HEK293 (cell line): ENCODE measurements at regions not wholly inside any gene's neighbourhood (a gene's known extent, or its start where the extent isn't known, plus 50 kb on each side); places are given as distances from the start of the nearest gene placed in this dataset.

Source experiments
- GLIS2 ChIP-seq: fragments of 450-650 bp; formaldehyde crosslinking; IDR thresholded peaks from 2 replicates; pipeline ENCODE4 v1.5.1; 2016; ENCODE audit warnings: missing biosample characterization, missing genetic modification characterization
- REST ChIP-seq: fragments of 450-650 bp; formaldehyde crosslinking; IDR thresholded peaks from 2 replicates; pipeline ENCODE4 v1.5.1; 2016; ENCODE audit warnings: missing biosample characterization, missing genetic modification characterization
- SETDB1 ChIP-seq: IDR thresholded peaks from one replicate; pipeline ENCODE4 v1.6.1; 2017; ENCODE audit warnings: mild to moderate bottlenecking, low read length, moderate library complexity, mixed read lengths; ENCODE audit not compliant: insufficient read length
- SP3 ChIP-seq: fragments of 450-650 bp; formaldehyde crosslinking; IDR thresholded peaks from 2 replicates; pipeline ENCODE4 v1.5.1; 2016; ENCODE audit warnings: missing biosample characterization, missing genetic modification characterization
- ZBTB48 ChIP-seq: fragments of 450-650 bp; formaldehyde crosslinking; IDR thresholded peaks from 2 replicates; pipeline ENCODE4 v1.5.1; 2016; ENCODE audit warnings: missing biosample characterization, missing genetic modification characterization
- ZNF140 ChIP-seq: fragments of 450-650 bp; formaldehyde crosslinking; IDR thresholded peaks from 2 replicates; pipeline ENCODE4 v1.5.1; 2016; ENCODE audit warnings: missing biosample characterization, missing genetic modification characterization
- ZNF174 ChIP-seq: fragments of 450-650 bp; formaldehyde crosslinking; IDR thresholded peaks from 2 replicates; pipeline ENCODE4 v1.5.0; 2017; ENCODE audit warnings: missing biosample characterization, mild to moderate bottlenecking, missing genetic modification characterization
- ZNF274 ChIP-seq, 2 experiments: fragments of 200-500 bp in 1 of 2; fragments of 450-650 bp in 1 of 2; sonication (Bioruptor generic) in 1 of 2; formaldehyde crosslinking in 1 of 2; IDR thresholded peaks; 2 replicates each; pipeline versions ENCODE4 v1.5.1 to v1.6.1; 2014 to 2016; ENCODE audit warnings: borderline replicate concordance in 1 of 2, inconsistent platforms in 1 of 2, low read length in 1 of 2, missing biosample characterization in 1 of 2, missing genetic modification characterization in 1 of 2
- ZNF488 ChIP-seq: fragments of 450-650 bp; formaldehyde crosslinking; IDR thresholded peaks from 2 replicates; pipeline ENCODE4 v1.5.1; 2016; ENCODE audit warnings: missing biosample characterization, missing genetic modification characterization
- ZNF580 ChIP-seq: fragments of 450-650 bp; formaldehyde crosslinking; IDR thresholded peaks from 2 replicates; pipeline ENCODE4 v1.5.1; 2016; ENCODE audit warnings: missing biosample characterization, missing genetic modification characterization
- ZNF623 ChIP-seq: fragments of 450-650 bp; formaldehyde crosslinking; IDR thresholded peaks from 2 replicates; pipeline ENCODE4 v1.5.1; 2016; ENCODE audit warnings: missing biosample characterization, missing genetic modification characterization
- ZNF664 ChIP-seq: fragments of 450-650 bp; formaldehyde crosslinking; IDR thresholded peaks from 2 replicates; pipeline ENCODE4 v1.5.1; 2016; ENCODE audit warnings: missing biosample characterization, missing genetic modification characterization
- ZNF777 ChIP-seq: fragments of 450-650 bp; formaldehyde crosslinking; IDR thresholded peaks from 2 replicates; pipeline ENCODE4 v1.5.1; 2017; ENCODE audit warnings: missing biosample characterization, missing genetic modification characterization, borderline replicate concordance
- ZSCAN18 ChIP-seq: fragments of 450-650 bp; formaldehyde crosslinking; IDR thresholded peaks from 2 replicates; pipeline ENCODE4 v1.5.1; 2016; ENCODE audit warnings: missing biosample characterization, missing genetic modification characterization
- TF ChIP-seq, protein P1 (sequence below): fragments of 450-650 bp; formaldehyde crosslinking; IDR thresholded peaks from 2 replicates; pipeline ENCODE4 v1.5.1; 2017; ENCODE audit warnings: missing biosample characterization, missing genetic modification characterization
- TF ChIP-seq, protein P2 (sequence below): fragments of 450-650 bp; formaldehyde crosslinking; IDR thresholded peaks from 2 replicates; pipeline ENCODE4 v1.5.1; 2016; ENCODE audit warnings: missing biosample characterization, missing genetic modification characterization
- TF ChIP-seq, protein P3 (sequence below): IDR thresholded peaks from 2 replicates; pipeline ENCODE4 v1.6.1; 2011; ENCODE audit warnings: mild to moderate bottlenecking, low read depth, low read length, borderline replicate concordance
- TF ChIP-seq, protein P4 (sequence below): fragments of 450-650 bp; formaldehyde crosslinking; IDR thresholded peaks from 2 replicates; pipeline ENCODE4 v1.5.1; 2016; ENCODE audit warnings: missing biosample characterization, missing genetic modification characterization
- TF ChIP-seq, protein P5 (sequence below): fragments of 450-650 bp; IDR thresholded peaks from 2 replicates; pipeline ENCODE4 v1.5.1; 2018; ENCODE audit warnings: missing biosample characterization, mild to moderate bottlenecking, missing genetic modification characterization
- TF ChIP-seq, protein P6 (sequence below): fragments of 450-650 bp; formaldehyde crosslinking; IDR thresholded peaks from 2 replicates; pipeline ENCODE4 v1.5.1; 2016; ENCODE audit warnings: missing biosample characterization, missing genetic modification characterization

DNA sequence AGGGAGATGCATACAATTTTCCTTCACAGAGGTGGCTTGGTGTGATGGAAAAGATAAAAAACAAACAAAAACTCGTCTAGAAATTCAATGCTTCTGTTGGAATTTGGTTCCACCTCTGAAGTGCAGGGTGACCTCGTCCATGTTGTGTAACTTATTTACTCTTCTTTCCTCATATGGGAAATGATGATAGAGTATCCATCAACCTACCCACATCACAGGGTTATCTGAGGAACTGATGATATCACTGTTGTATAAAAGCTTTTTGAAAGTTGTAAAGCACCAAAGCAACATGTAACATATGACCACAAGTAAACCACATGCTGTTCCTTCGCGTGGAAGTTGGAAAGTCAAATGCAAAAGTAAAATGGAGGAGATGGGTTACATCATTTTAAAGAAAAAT lies 212.0 kb upstream of the SGK1 start (continued):
- TF ChIP-seq, protein P1, sequence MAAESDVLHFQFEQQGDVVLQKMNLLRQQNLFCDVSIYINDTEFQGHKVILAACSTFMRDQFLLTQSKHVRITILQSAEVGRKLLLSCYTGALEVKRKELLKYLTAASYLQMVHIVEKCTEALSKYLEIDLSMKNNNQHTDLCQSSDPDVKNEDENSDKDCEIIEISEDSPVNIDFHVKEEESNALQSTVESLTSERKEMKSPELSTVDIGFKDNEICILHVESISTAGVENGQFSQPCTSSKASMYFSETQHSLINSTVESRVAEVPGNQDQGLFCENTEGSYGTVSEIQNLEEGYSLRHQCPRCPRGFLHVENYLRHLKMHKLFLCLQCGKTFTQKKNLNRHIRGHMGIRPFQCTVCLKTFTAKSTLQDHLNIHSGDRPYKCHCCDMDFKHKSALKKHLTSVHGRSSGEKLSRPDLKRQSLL (tag by site-specific recombination) = no peak
- no peak for TF ChIP-seq ZNF623 (tag by site-specific recombination)
- no peak for TF ChIP-seq REST (tag by site-specific recombination)
- no peak for TF ChIP-seq ZSCAN18 (tag by site-specific recombination)
- TF ChIP-seq, protein P2, sequence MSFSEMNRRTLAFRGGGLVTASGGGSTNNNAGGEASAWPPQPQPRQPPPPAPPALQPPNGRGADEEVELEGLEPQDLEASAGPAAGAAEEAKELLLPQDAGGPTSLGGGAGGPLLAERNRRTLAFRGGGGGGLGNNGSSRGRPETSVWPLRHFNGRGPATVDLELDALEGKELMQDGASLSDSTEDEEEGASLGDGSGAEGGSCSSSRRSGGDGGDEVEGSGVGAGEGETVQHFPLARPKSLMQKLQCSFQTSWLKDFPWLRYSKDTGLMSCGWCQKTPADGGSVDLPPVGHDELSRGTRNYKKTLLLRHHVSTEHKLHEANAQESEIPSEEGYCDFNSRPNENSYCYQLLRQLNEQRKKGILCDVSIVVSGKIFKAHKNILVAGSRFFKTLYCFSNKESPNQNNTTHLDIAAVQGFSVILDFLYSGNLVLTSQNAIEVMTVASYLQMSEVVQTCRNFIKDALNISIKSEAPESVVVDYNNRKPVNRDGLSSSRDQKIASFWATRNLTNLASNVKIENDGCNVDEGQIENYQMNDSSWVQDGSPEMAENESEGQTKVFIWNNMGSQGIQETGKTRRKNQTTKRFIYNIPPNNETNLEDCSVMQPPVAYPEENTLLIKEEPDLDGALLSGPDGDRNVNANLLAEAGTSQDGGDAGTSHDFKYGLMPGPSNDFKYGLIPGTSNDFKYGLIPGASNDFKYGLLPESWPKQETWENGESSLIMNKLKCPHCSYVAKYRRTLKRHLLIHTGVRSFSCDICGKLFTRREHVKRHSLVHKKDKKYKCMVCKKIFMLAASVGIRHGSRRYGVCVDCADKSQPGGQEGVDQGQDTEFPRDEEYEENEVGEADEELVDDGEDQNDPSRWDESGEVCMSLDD (tag by site-specific recombination) = no peak
- no peak for TF ChIP-seq ZNF174 (tag by site-specific recombination)
- TF ChIP-seq ZNF274 (IDR thresholded peaks at IDR 0.05; ENCODE audit: low read length) = no peak
- TF ChIP-seq ZNF274 (tag by site-specific recombination; IDR thresholded peaks at IDR 0.05; ENCODE audit: borderline replicate concordance) = no peak
- TF ChIP-seq SETDB1 = no peak
- TF ChIP-seq ZNF777 = no peak
- peak; percentile 79 for TF ChIP-seq ZNF488
- no peak for TF ChIP-seq ZNF140 (tag by site-specific recombination)
- no peak for TF ChIP-seq ZBTB48
- TF ChIP-seq, protein P3, sequence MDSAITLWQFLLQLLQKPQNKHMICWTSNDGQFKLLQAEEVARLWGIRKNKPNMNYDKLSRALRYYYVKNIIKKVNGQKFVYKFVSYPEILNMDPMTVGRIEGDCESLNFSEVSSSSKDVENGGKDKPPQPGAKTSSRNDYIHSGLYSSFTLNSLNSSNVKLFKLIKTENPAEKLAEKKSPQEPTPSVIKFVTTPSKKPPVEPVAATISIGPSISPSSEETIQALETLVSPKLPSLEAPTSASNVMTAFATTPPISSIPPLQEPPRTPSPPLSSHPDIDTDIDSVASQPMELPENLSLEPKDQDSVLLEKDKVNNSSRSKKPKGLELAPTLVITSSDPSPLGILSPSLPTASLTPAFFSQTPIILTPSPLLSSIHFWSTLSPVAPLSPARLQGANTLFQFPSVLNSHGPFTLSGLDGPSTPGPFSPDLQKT = no peak
- TF ChIP-seq, protein P4, sequence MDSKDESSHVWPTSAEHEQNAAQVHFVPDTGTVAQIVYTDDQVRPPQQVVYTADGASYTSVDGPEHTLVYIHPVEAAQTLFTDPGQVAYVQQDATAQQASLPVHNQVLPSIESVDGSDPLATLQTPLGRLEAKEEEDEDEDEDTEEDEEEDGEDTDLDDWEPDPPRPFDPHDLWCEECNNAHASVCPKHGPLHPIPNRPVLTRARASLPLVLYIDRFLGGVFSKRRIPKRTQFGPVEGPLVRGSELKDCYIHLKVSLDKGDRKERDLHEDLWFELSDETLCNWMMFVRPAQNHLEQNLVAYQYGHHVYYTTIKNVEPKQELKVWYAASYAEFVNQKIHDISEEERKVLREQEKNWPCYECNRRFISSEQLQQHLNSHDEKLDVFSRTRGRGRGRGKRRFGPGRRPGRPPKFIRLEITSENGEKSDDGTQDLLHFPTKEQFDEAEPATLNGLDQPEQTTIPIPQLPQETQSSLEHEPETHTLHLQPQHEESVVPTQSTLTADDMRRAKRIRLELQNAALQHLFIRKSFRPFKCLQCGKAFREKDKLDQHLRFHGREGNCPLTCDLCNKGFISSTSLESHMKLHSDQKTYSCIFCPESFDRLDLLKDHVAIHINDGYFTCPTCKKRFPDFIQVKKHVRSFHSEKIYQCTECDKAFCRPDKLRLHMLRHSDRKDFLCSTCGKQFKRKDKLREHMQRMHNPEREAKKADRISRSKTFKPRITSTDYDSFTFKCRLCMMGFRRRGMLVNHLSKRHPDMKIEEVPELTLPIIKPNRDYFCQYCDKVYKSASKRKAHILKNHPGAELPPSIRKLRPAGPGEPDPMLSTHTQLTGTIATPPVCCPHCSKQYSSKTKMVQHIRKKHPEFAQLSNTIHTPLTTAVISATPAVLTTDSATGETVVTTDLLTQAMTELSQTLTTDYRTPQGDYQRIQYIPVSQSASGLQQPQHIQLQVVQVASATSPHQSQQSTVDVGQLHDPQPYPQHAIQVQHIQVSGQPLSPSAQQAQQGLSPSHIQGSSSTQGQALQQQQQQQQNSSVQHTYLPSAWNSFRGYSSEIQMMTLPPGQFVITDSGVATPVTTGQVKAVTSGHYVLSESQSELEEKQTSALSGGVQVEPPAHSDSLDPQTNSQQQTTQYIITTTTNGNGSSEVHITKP (tag by site-specific recombination) = peak; percentile 89
- TF ChIP-seq ZNF664 (tag by site-specific recombination) = no peak
- TF ChIP-seq, protein P5, sequence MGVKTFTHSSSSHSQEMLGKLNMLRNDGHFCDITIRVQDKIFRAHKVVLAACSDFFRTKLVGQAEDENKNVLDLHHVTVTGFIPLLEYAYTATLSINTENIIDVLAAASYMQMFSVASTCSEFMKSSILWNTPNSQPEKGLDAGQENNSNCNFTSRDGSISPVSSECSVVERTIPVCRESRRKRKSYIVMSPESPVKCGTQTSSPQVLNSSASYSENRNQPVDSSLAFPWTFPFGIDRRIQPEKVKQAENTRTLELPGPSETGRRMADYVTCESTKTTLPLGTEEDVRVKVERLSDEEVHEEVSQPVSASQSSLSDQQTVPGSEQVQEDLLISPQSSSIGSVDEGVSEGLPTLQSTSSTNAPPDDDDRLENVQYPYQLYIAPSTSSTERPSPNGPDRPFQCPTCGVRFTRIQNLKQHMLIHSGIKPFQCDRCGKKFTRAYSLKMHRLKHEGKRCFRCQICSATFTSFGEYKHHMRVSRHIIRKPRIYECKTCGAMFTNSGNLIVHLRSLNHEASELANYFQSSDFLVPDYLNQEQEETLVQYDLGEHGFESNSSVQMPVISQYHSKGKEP (tag by site-specific recombination) = no peak
- no peak; the same call in 1 of the 2 replicates for TF ChIP-seq SP3 (tag by site-specific recombination)
- TF ChIP-seq, protein P6, sequence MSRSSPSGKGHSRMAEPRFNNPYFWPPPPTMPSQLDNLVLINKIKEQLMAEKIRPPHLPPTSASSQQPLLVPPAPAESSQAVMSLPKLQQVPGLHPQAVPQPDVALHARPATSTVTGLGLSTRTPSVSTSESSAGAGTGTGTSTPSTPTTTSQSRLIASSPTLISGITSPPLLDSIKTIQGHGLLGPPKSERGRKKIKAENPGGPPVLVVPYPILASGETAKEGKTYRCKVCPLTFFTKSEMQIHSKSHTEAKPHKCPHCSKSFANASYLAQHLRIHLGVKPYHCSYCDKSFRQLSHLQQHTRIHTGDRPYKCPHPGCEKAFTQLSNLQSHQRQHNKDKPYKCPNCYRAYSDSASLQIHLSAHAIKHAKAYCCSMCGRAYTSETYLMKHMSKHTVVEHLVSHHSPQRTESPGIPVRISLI (tag by site-specific recombination) = peak; percentile 31; the same call in 1 of the 2 replicates
- TF ChIP-seq ZNF580 (tag by site-specific recombination) = no peak
- TF ChIP-seq GLIS2 (tag by site-specific recombination) = no peak
